AG04450 (cell line): ENCODE measurements at regions not wholly inside any gene's neighbourhood (a gene's known extent, or its start where the extent isn't known, plus 50 kb on each side); places are given as distances from the start of the nearest gene placed in this dataset.
"Not testable (repeated sequence)": the region's sequence is repeated elsewhere in the genome, so short reads cannot be mapped to it uniquely, and the experiment has no call there.

Experiments
- CTCF ChIA-PET: fragments of 300-600, 350-600 bp; formaldehyde crosslinking; extraction: SDS; loops from one replicate; lab custom pipeline; 2022; ENCODE audit warnings: antibody characterized with exemption, inconsistent platforms; lab: Charles Lee
- POLR2A ChIA-PET: fragments of 350-600 bp; formaldehyde crosslinking; extraction: SDS; loops from one replicate; lab custom pipeline; 2021; ENCODE audit warnings: antibody characterized with exemption, inconsistent platforms; lab: Yijun Ruan, JAX
- DNase-seq: peaks from one replicate; pipeline ENCODE4 v3.0.0-alpha.2; 2011; ENCODE audit warnings: low read depth, low spot score
- H3K27ac ChIP-seq: one replicate; pipeline ENCODE4 v1.5.1; 2012; ENCODE audit warnings: low read depth, low read length, control low read depth
- H3K27me3 ChIP-seq: one replicate; pipeline ENCODE4 v1.6.0; 2012; ENCODE audit warnings: low read length; ENCODE audit not compliant: control insufficient read depth, insufficient read depth
- H3K4me3 ChIP-seq: 2 replicates; pipeline ENCODE4 v1.5.1; 2011; ENCODE audit warnings: mild to moderate bottlenecking, low read depth, low read length, control low read depth
- H3K9me3 ChIP-seq: 2 replicates; pipeline ENCODE4 v1.5.1; 2012; ENCODE audit warnings: low read length; ENCODE audit not compliant: control insufficient read depth, insufficient read depth
- TF ChIP-seq, protein P1 (sequence below): IDR thresholded peaks from 2 replicates; pipeline ENCODE4 v1.5.1; 2011; ENCODE audit warnings: low read depth, low read length, control low read depth, inconsistent platforms

DNA sequence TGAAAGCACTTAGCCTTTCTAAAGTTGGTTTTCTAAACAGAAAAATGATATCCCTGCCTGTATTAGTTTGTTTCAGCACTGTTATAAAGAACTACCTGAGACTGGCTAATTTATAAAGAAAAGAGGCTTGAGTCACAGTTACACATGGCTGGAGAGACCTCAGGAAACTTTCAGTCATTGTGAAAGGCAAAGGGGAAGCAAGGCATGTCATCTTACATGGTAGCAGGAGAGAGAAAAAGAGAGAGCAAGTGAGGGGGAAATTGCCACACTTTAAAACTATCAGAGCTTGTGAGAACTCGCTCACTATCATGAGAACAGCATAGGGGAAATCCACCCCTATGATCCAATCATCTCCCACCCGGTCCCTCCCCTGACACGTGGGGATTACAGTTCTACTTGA, 64.9 kb downstream of the FAM170A start:
- DNase-seq = no peak
- ChIA-PET CTCF (no interaction called here), POLR2A (no interaction called here)

GRCh38 chr5:119706049-119706448, 76.7 kb downstream of the FAM170A start:
- H3K27ac ChIP-seq = no peak overlapping the region
- H3K27me3 ChIP-seq = no peaks in the 10 kb centered on the region
- H3K9me3 ChIP-seq = no peaks in the 10 kb centered on the region
- TF ChIP-seq, protein P1, sequence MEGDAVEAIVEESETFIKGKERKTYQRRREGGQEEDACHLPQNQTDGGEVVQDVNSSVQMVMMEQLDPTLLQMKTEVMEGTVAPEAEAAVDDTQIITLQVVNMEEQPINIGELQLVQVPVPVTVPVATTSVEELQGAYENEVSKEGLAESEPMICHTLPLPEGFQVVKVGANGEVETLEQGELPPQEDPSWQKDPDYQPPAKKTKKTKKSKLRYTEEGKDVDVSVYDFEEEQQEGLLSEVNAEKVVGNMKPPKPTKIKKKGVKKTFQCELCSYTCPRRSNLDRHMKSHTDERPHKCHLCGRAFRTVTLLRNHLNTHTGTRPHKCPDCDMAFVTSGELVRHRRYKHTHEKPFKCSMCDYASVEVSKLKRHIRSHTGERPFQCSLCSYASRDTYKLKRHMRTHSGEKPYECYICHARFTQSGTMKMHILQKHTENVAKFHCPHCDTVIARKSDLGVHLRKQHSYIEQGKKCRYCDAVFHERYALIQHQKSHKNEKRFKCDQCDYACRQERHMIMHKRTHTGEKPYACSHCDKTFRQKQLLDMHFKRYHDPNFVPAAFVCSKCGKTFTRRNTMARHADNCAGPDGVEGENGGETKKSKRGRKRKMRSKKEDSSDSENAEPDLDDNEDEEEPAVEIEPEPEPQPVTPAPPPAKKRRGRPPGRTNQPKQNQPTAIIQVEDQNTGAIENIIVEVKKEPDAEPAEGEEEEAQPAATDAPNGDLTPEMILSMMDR = no peak
- DNase-seq = no peak
- ChIA-PET CTCF (no interaction called here), POLR2A (no interaction called here)
- no peak overlapping the region for H3K4me3 ChIP-seq

More for the DNA sequence above, 64.9 kb downstream of the FAM170A start:
- Histone ChIP-seq H3K27me3 (no peaks in the 10 kb centered on the region), H3K4me3 (no peak overlapping the region), H3K9me3 (peaks cover 5% of the 10 kb centered on the region; the same call in 1 of the 2 replicates), H3K27ac (no peak overlapping the region)
- TF ChIP-seq, protein P1 = no peak

DNA sequence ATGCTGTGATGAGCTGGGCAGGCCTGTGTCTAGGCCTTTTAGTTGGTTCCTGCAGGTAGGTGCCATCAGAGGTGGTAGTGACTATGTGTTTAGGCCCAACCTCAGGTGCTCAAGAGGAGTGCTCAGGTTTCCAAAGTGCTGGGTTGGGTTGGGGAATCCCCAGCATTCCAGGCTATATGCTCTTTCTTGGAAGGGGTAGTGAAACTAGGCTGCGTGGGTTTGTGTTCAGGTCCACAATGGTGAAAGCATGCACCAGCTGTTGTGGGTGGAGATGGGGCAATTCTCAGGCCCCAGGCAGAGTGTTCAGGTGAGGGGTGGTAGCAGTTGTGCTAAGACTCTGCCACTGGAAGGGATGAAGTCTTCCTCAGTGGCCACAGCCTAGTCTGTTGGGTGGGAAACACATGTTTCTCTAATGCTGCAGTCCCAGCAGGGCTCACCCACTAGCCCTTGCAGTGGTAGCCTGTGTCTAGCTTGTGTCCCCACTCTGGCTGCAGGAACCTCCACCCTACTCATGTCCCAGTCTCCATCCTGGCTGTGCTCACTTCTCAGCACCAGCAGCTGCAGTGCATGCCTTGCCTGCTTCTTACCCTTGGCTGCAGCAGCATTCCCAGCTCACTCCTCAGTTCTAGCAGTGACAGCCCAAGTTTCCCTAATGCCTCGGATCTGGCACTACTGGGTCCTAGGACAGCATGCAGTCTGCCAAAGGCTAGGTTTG, 78.9 kb downstream of the FAM170A start:
- no peak for DNase-seq
- Histone ChIP-seq H3K27ac (no peak overlapping the region), H3K4me3 (no peak overlapping the region), H3K9me3 (no peaks in the 10 kb centered on the region), H3K27me3 (no peaks in the 10 kb centered on the region)
- POLR2A ChIA-PET = no interaction called here
- CTCF ChIA-PET = no interaction called here
- TF ChIP-seq, protein P1 = no peak

GRCh38 chr5:119721775-119722174, 92.4 kb downstream of the FAM170A start:
- ChIA-PET POLR2A (no interaction called here), CTCF (no interaction called here)
- no peaks in the 10 kb centered on the region for H3K27me3 ChIP-seq
- H3K9me3 ChIP-seq = no peaks in the 10 kb centered on the region
- H3K27ac ChIP-seq = no peak overlapping the region
- TF ChIP-seq, protein P1 = no peak
- no peak for DNase-seq
- no peak overlapping the region for H3K4me3 ChIP-seq

DNA sequence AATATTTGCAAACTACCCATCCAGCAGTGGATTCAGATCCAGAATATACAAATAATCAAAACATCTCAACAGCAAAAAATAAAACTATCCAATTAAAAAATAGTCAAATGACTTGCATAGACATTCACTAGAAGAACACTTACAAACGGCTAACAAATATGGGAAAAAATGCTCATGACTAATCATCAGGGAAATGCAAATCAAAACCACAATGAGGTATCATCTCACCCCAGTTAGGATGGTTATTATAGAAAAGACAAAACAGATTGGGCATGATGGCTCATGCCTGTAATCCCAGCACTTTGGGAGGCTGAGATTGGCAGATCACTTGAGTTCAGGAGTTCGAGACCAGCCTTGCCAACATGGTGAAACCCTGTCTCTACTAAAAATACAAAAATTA, 95.9 kb downstream of the FAM170A start:
- H3K4me3 ChIP-seq, H3K9me3 ChIP-seq, H3K27me3 ChIP-seq, DNase-seq, POLR2A ChIA-PET, H3K27ac ChIP-seq, CTCF ChIA-PET: not testable (repeated sequence)
